ENCODE measurements at regions not wholly inside any gene's neighbourhood (a gene's known extent, or its start where the extent isn't known, plus 50 kb on each side); places are given as distances from the start of the nearest gene placed in this dataset.

DNA sequence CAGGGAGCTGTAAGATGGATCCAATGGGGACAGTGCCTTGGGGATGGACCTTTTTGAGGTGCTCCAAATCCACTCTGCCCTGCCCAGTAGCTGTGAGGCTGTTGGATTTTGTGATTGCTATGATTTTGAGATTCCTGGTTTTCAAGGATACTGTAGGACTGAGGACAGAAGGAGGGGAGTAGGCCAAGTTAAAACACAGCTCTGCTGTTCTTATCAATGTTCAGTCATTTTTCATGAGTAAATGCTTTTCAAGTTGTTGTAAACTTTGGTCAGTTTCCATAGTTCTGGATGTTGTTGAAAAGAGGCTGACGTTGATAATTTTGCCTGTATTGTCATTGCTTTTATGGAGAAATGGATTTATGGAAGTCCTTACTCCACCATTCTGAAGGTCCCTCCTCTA is 361.2 kb downstream of the ZNF516 start:
- Histone ChIP-seq H3K9me3 (no peaks in the 10 kb centered on the region), H3K4me3 (no peak overlapping the region), H3K27me3 (no peaks in the 10 kb centered on the region), H3K4me1 (no peaks in the 10 kb centered on the region), H3K36me3 (no peaks in the 10 kb centered on the region), H3K27ac (replicated peaks in 1 of 4) (no peak overlapping the region)
- intact Hi-C loops (cut with DNase I), result no loop called here
- 88% methylated on average over 1 of the region's 1 CpG for WGBS
- DNase-seq (ENCODE audit: extremely low spot score), result peak; percentile 53
- TF ChIP-seq, protein P1, sequence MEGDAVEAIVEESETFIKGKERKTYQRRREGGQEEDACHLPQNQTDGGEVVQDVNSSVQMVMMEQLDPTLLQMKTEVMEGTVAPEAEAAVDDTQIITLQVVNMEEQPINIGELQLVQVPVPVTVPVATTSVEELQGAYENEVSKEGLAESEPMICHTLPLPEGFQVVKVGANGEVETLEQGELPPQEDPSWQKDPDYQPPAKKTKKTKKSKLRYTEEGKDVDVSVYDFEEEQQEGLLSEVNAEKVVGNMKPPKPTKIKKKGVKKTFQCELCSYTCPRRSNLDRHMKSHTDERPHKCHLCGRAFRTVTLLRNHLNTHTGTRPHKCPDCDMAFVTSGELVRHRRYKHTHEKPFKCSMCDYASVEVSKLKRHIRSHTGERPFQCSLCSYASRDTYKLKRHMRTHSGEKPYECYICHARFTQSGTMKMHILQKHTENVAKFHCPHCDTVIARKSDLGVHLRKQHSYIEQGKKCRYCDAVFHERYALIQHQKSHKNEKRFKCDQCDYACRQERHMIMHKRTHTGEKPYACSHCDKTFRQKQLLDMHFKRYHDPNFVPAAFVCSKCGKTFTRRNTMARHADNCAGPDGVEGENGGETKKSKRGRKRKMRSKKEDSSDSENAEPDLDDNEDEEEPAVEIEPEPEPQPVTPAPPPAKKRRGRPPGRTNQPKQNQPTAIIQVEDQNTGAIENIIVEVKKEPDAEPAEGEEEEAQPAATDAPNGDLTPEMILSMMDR (IDR thresholded peaks at IDR 0.05), result no peak
- no peak for TF ChIP-seq EP300 (IDR thresholded peaks at IDR 0.05)
- TF ChIP-seq POLR2AphosphoS5 (IDR thresholded peaks at IDR 0.05), result no peak
- TF ChIP-seq POLR2A (IDR thresholded peaks at IDR 0.05; ENCODE audit: low read depth), result no peak

DNA sequence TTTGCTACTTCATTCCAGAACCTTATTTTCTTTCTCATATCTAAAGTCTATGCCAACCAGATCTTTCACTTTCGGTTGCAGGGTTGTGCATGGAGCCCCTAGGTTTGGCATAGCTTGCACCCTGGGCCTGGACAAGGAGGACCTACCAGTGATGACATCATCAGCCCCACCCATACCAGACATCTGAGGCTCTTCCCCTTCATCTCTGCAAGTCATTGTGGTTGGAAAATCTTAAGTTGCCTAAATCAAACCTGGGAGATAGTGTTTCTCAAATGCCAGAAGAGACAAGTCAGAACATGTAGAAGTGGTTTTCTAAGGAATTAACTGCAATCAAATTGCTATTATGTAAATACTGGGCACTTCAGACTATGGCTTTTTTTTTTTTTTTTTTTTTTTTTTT is 363.3 kb downstream of the ZNF516 start:
- H3K27me3 ChIP-seq, result no peaks in the 10 kb centered on the region
- H3K36me3 ChIP-seq, result no peaks in the 10 kb centered on the region
- 91% methylated on average over 1 of the region's 1 CpG for WGBS
- TF ChIP-seq POLR2A (IDR thresholded peaks at IDR 0.05; ENCODE audit: low read depth) (no peak), POLR2AphosphoS5 (IDR thresholded peaks at IDR 0.05) (no peak), EP300 (IDR thresholded peaks at IDR 0.05) (no peak)
- TF ChIP-seq, protein P1 (IDR thresholded peaks at IDR 0.05), result no peak
- H3K9me3 ChIP-seq, result no peaks in the 10 kb centered on the region
- H3K4me3 ChIP-seq, result no peak overlapping the region
- H3K27ac ChIP-seq (replicated peaks in 1 of 4), result no peak overlapping the region
- peak; percentile 29 for DNase-seq (ENCODE audit: extremely low spot score)
- intact Hi-C loops (cut with DNase I), result no loop called here
- no peaks in the 10 kb centered on the region for H3K4me1 ChIP-seq

DNA sequence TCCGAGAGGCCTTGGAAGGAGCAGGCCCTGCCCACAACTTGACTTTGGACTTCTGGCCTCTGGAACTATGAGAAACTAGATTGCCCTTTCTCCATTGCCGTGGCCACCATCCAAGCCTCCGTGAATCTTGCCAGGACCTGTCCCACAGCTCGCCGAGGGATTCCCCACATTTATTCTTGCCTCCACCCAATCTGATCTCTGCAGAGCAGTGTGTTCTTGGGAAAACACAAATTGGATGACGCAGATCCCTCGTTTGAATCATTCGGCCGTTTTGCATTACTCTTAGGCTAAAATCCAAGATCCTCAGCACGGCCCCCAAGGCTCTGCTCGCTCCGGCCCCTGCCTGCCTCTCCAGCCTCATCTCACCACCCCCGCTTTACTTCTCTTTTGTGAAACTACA is 364.2 kb downstream of the ZNF516 start:
- Histone ChIP-seq H3K27me3 (no peaks in the 10 kb centered on the region), H3K4me3 (no peak overlapping the region), H3K9me3 (no peaks in the 10 kb centered on the region), H3K4me1 (no peaks in the 10 kb centered on the region), H3K36me3 (no peaks in the 10 kb centered on the region), H3K27ac (replicated peaks in 1 of 4) (no peak overlapping the region)
- TF ChIP-seq, protein P1 (IDR thresholded peaks at IDR 0.05), result no peak
- WGBS, result 88% methylated on average over 13 of the region's 13 CpGs
- peak; percentile 50 for DNase-seq (ENCODE audit: extremely low spot score)
- intact Hi-C loops (cut with DNase I), result no loop called here

DNA sequence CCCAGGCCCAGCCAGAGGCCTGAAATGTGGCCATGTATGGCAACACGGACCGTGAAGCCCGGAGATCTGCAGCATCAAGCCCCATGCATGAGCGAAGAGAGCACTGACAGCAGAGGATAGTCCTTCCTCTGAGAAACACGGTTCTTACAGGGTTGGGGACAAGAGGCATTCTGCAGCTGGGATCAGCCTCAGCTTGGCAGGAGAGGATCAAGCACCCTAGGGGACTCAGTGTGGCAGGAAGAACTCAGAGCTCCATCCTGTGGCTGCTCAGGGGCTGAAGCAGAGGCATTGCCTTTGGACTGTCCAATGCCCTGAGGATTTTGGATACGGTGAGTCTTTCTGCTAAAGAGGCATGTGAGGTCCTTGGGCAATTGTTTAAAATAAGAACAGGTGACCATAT is 368.7 kb downstream of the ZNF516 start:
- Histone ChIP-seq H3K4me3 (no peak overlapping the region), H3K4me1 (no peaks in the 10 kb centered on the region), H3K27ac (replicated peaks in 1 of 4) (no peak overlapping the region), H3K9me3 (no peaks in the 10 kb centered on the region), H3K36me3 (no peaks in the 10 kb centered on the region), H3K27me3 (no peaks in the 10 kb centered on the region)
- intact Hi-C loops (cut with DNase I), result no loop called here
- WGBS, result 46% methylated on average over 2 of the region's 6 CpGs
- no peak for DNase-seq (ENCODE audit: extremely low spot score)
- TF ChIP-seq, protein P1 (IDR thresholded peaks at IDR 0.05), result no peak
- TF ChIP-seq POLR2AphosphoS5 (IDR thresholded peaks at IDR 0.05), result no peak
- TF ChIP-seq POLR2A (IDR thresholded peaks at IDR 0.05; ENCODE audit: low read depth), result no peak
- no peak for TF ChIP-seq EP300 (IDR thresholded peaks at IDR 0.05)

DNA sequence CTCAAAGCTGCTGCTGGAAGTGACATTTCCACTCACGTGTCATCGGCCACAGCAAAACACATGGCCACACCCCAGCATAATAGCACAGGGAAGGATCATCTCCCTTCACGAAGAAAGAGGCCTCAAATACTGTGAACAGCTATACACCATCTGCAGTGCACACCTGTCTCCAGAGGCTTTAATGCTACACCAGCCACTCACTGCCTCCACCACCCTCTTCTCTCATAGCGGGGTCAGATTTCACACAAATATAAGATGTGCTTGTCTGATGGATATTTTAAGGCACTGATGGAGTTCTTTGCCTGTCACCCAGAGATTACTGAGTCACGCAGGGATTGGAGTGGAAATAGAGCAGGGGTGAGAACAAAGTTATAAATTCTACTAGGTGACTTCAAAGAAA is 374.0 kb downstream of the ZNF516 start:
- DNase-seq (ENCODE audit: extremely low spot score), result no peak
- 76% methylated on average over 5 of the region's 5 CpGs for WGBS
- Histone ChIP-seq H3K27me3 (no peaks in the 10 kb centered on the region), H3K9me3 (no peaks in the 10 kb centered on the region), H3K4me1 (no peaks in the 10 kb centered on the region), H3K27ac (replicated peaks in 1 of 4) (no peak overlapping the region), H3K4me3 (no peak overlapping the region), H3K36me3 (no peaks in the 10 kb centered on the region)
- TF ChIP-seq EP300 (IDR thresholded peaks at IDR 0.05) (no peak), POLR2A (IDR thresholded peaks at IDR 0.05; ENCODE audit: low read depth) (no peak), POLR2AphosphoS5 (IDR thresholded peaks at IDR 0.05) (no peak)
- TF ChIP-seq, protein P1 (IDR thresholded peaks at IDR 0.05), result no peak
- intact Hi-C loops (cut with DNase I), result no loop called here
